ENCODE measurements at regions not wholly inside any gene's neighbourhood (a gene's known extent, or its start where the extent isn't known, plus 50 kb on each side); places are given as distances from the start of the nearest gene placed in this dataset.

- TF ChIP-seq EZH2 (IDR thresholded peaks at IDR 0.05) (no peak), REST (IDR thresholded peaks at IDR 0.05; ENCODE audit: low read depth) (no peak), RAD21 (IDR thresholded peaks at IDR 0.05; ENCODE audit: low read depth) (no peak), ZNF274 (IDR thresholded peaks at IDR 0.05; ENCODE audit: low read depth, low read length) (no peak), POLR2A (IDR thresholded peaks at IDR 0.05; ENCODE audit: borderline replicate concordance, extremely low read depth, insufficient read depth, insufficient read length) (no peak), POLR2AphosphoS5 (IDR thresholded peaks at IDR 0.05; ENCODE audit: low read depth, low read length) (no peak), TCF7L2 (IDR thresholded peaks at IDR 0.05; ENCODE audit: borderline replicate concordance, extremely low read depth, insufficient read depth, insufficient read length) (no peak), SP1 (IDR thresholded peaks at IDR 0.05; ENCODE audit: low read depth) (no peak)
- TF ChIP-seq, protein P1, sequence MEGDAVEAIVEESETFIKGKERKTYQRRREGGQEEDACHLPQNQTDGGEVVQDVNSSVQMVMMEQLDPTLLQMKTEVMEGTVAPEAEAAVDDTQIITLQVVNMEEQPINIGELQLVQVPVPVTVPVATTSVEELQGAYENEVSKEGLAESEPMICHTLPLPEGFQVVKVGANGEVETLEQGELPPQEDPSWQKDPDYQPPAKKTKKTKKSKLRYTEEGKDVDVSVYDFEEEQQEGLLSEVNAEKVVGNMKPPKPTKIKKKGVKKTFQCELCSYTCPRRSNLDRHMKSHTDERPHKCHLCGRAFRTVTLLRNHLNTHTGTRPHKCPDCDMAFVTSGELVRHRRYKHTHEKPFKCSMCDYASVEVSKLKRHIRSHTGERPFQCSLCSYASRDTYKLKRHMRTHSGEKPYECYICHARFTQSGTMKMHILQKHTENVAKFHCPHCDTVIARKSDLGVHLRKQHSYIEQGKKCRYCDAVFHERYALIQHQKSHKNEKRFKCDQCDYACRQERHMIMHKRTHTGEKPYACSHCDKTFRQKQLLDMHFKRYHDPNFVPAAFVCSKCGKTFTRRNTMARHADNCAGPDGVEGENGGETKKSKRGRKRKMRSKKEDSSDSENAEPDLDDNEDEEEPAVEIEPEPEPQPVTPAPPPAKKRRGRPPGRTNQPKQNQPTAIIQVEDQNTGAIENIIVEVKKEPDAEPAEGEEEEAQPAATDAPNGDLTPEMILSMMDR (IDR thresholded peaks at IDR 0.05 in 2 of 3, conservative IDR thresholded peaks at IDR 0.05 in 1 of 3; ENCODE audit: borderline replicate concordance in 1 of 3, insufficient read depth in 1 of 3, low read depth in 2 of 3, low read length in 2 of 3): no peak
Observed at GRCh38 chr6:14877758-14878157, 368.1 kb upstream of the JARID2 start.

All from HCT116 (cell line).